Ovary (tissue), 7 donors: ENCODE measurements at regions not wholly inside any gene's neighbourhood (a gene's known extent, or its start where the extent isn't known, plus 50 kb on each side); places are given as distances from the start of the nearest gene placed in this dataset.

ENCODE experiments used
- DNase-seq, 5 donors: peaks; one replicate each; pipeline ENCODE4 v3.0.0-alpha.2; 2019 to 2020
- H3K27ac ChIP-seq, 2 donors: fragments of 200-600 bp; one replicate each; pipeline versions ENCODE4 v1.5.1 to v1.8.0; 2019 to 2022
- H3K27me3 ChIP-seq: fragments of 200-600 bp; one replicate; pipeline ENCODE4 v1.8.0; 2022
- H3K36me3 ChIP-seq: fragments of 200-600 bp; sonication (generic); one replicate; pipeline ENCODE4 v1.5.1; 2019
- H3K4me1 ChIP-seq: one replicate; pipeline ENCODE4 v1.8.1; 2013; ENCODE audit warnings: mild to moderate bottlenecking, moderate library complexity; ENCODE audit not compliant: insufficient read depth
- H3K4me3 ChIP-seq: fragments of 200-600 bp; sonication (generic); one replicate; pipeline ENCODE4 v1.5.1; 2017
- H3K9me3 ChIP-seq, 2 donors: fragments of 200-600 bp in 1 of 2; sonication (generic) in 1 of 2; one replicate each; pipeline versions ENCODE4 v1.5.1 to v1.8.1; 2013 to 2019; ENCODE audit warnings: mild to moderate bottlenecking in 1 of 2, moderate library complexity in 1 of 2
- CTCF ChIP-seq, 3 donors: fragments of 450-650 bp in 2 of 3; fragments of 200-600 bp in 1 of 3; IDR thresholded peaks; one replicate each; pipeline versions ENCODE4 v1.5.1 to v1.8.0; 2016 to 2022; ENCODE audit warnings: antibody characterized with exemption in 3 of 3, mild to moderate bottlenecking in 1 of 3
- EP300 ChIP-seq: sonication (generic); formaldehyde crosslinking; IDR thresholded peaks from one replicate; pipeline ENCODE4 v1.6.1; 2017; ENCODE audit warnings: antibody characterized with exemption
- POLR2A ChIP-seq: fragments of 450-650 bp; IDR thresholded peaks from one replicate; pipeline ENCODE4 v1.6.1; 2017; ENCODE audit warnings: antibody characterized with exemption, mild to moderate bottlenecking, moderate library complexity
- WGBS, 3 donors: extraction: QIAGEN DNeasy Blood & Tissue Kit in 1 of 3; methylation state at CpG; one replicate each; pipeline versions ENCODE4 v1.1.5 to v1.1.7; 2013 to 2017; 5-methylcytosine and 5-hydroxymethylcytosine counted together
- intact Hi-C, 4 donors: fragments of 100-400 bp; cut with DNase I; formaldehyde crosslinking; loops; one replicate each; pipeline versions ENCODE4 v1.11.0 to v1.15.1; 2022 to 2023
- donor health status: DM: no; HTN: no; CAD: no; lungs with moderate emphysema.
- donor health status: DM: no; HTN: no; CAD: no.
- donor health status: Bipolar disorder and iron deficiency.
- donor health status: DM: no; HTN: no; CAD: no.
- donor health status: DM: yes; HTN: yes; CAD: no.

- TF ChIP-seq CTCF (IDR thresholded peaks at IDR 0.05) (no peak), EP300 (no peak), POLR2A (no peak)
- Histone ChIP-seq H3K27me3 (no peaks in the 10 kb centered on the region), H3K9me3 (no peaks in the 10 kb centered on the region), H3K36me3 (no peaks in the 10 kb centered on the region), H3K4me1 (no peaks in the 10 kb centered on the region), H3K27ac (no peak overlapping the region), H3K4me3 (no peak overlapping the region)
- intact Hi-C loops, result no loop called here
- WGBS, 3 donors, result 21 to 37% (median 32%) methylated on average over 1 of the region's 1 CpG
- no peak for DNase-seq
Measured at GRCh38 chr1:57772580-57773195, 348.8 kb upstream of the DAB1 start.

DNA sequence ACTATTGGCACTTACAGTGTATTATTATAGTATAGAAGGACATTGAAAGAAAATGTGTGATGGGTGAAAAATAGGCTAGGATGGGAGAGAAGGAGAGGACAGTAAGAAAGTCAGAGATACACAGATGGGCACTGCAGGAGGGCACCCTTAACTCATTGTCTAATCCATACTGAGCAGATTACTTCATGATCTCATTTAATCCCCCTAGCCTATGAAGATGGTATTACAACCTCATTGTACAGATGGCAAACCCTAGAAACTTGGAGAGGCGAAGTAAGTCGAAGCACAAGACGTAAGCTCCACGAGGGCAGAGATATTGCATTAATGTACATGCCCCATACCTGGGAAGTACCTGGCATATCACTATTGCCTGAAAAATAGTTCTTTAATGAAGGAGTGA is 346.9 kb upstream of the DAB1 start:
- 83 to 90% (median 88%) methylated on average over 4 of the region's 4 CpGs for WGBS, 3 donors
- TF ChIP-seq EP300, result no peak
- no peak for TF ChIP-seq POLR2A
- no peak for TF ChIP-seq CTCF (IDR thresholded peaks at IDR 0.05)
- intact Hi-C loops, result no loop called here
- Histone ChIP-seq H3K4me1 (no peaks in the 10 kb centered on the region), H3K4me3 (no peak overlapping the region), H3K27me3 (no peaks in the 10 kb centered on the region), H3K27ac (no peak overlapping the region), H3K9me3 (no peaks in the 10 kb centered on the region), H3K36me3 (no peaks in the 10 kb centered on the region)
- DNase-seq, result no peak

DNA sequence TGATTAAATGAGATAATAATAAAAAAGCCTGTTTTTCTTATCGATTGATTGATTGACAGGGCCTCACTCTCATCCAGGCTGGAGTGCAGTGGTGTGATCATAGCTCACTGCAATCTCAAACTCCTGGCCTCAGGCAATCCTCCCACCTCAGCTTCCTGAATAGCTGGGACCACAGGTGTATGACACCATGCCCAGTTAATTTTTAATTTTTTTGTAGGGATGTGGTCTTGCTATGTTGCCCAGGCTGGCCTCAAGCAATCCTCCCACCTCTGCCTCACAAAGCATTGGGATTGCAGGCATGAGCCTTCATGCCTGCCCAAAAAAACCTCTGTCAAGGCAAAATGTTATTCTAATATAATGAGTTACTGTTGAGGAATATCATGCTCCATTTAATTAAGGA is 346.4 kb upstream of the DAB1 start:
- H3K9me3 ChIP-seq, result no peaks in the 10 kb centered on the region
- TF ChIP-seq EP300, result no peak
- TF ChIP-seq POLR2A, result no peak
- no peak for TF ChIP-seq CTCF (IDR thresholded peaks at IDR 0.05)
- H3K27ac ChIP-seq, result no peak overlapping the region
- no peak overlapping the region for H3K4me3 ChIP-seq
- DNase-seq, result no peak
- H3K27me3 ChIP-seq, result no peaks in the 10 kb centered on the region
- H3K36me3 ChIP-seq, result no peaks in the 10 kb centered on the region
- intact Hi-C loops, result no loop called here
- WGBS, 3 donors, result 93 to 97% (median 93%) methylated on average over 1 of the region's 1 CpG
- H3K4me1 ChIP-seq, result no peaks in the 10 kb centered on the region

GRCh38 chr1:57761628-57762027 is 337.8 kb upstream of the DAB1 start:
- TF ChIP-seq POLR2A (no peak), EP300 (no peak), CTCF (IDR thresholded peaks at IDR 0.05) (no peak)
- DNase-seq, result no peak
- no peaks in the 10 kb centered on the region for H3K27me3 ChIP-seq

More at GRCh38 chr1:57761628-57762027, 337.8 kb upstream of the DAB1 start:
- Histone ChIP-seq H3K36me3 (no peaks in the 10 kb centered on the region), H3K27ac (no peak overlapping the region), H3K4me1 (no peaks in the 10 kb centered on the region), H3K9me3 (no peaks in the 10 kb centered on the region), H3K4me3 (no peak overlapping the region)
- WGBS, 3 donors, result 42 to 46% (median 46%) methylated on average over 8 of the region's 8 CpGs
- intact Hi-C loops, result no loop called here
